Stomach (tissue), 4 donors: ENCODE measurements at regions not wholly inside any gene's neighbourhood (a gene's known extent, or its start where the extent isn't known, plus 50 kb on each side); places are given as distances from the start of the nearest gene placed in this dataset.

Experiments
- POLR2A ChIP-seq, 4 donors: fragments of 450-650 bp; IDR thresholded peaks; one replicate each; pipeline ENCODE4 v1.6.1; 2016; ENCODE audit warnings: antibody characterized with exemption in 4 of 4, control low read depth in 2 of 4, mild to moderate bottlenecking in 1 of 4, moderate library complexity in 1 of 4
- POLR2AphosphoS5 ChIP-seq, 3 donors: sonication (generic); formaldehyde crosslinking; IDR thresholded peaks; one replicate each; pipeline ENCODE4 v1.6.1; 2016; ENCODE audit warnings: antibody characterized with exemption in 3 of 3
- TF ChIP-seq, protein P1 (sequence below), 7 experiments: fragments of 450-650 bp in 4 of 7; fragments of 200-600 bp in 3 of 7; sonication (generic) in 3 of 7; IDR thresholded peaks; one replicate each; pipeline ENCODE4 v1.5.1; 2016 to 2019; ENCODE audit warnings: antibody characterized with exemption in 7 of 7, control low read depth in 2 of 7, mild to moderate bottlenecking in 1 of 7

GRCh38 chr6:8845690-8846089 lies 410.3 kb upstream of the SLC35B3 start:
- TF ChIP-seq POLR2A (IDR thresholded peaks at IDR 0.05) (no peak), POLR2AphosphoS5 (IDR thresholded peaks at IDR 0.05) (no peak)
- TF ChIP-seq, protein P1, sequence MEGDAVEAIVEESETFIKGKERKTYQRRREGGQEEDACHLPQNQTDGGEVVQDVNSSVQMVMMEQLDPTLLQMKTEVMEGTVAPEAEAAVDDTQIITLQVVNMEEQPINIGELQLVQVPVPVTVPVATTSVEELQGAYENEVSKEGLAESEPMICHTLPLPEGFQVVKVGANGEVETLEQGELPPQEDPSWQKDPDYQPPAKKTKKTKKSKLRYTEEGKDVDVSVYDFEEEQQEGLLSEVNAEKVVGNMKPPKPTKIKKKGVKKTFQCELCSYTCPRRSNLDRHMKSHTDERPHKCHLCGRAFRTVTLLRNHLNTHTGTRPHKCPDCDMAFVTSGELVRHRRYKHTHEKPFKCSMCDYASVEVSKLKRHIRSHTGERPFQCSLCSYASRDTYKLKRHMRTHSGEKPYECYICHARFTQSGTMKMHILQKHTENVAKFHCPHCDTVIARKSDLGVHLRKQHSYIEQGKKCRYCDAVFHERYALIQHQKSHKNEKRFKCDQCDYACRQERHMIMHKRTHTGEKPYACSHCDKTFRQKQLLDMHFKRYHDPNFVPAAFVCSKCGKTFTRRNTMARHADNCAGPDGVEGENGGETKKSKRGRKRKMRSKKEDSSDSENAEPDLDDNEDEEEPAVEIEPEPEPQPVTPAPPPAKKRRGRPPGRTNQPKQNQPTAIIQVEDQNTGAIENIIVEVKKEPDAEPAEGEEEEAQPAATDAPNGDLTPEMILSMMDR (IDR thresholded peaks at IDR 0.05), result no peak
